Renal cortex interstitium (tissue), 11 donors: ENCODE measurements at regions not wholly inside any gene's neighbourhood (a gene's known extent, or its start where the extent isn't known, plus 50 kb on each side); places are given as distances from the start of the nearest gene placed in this dataset.

Experiments
- DNase-seq, 11 donors: peaks; one replicate each; pipeline ENCODE4 v3.0.0-alpha.2; 2013; ENCODE audit warnings: low read depth in 9 of 11, low spot score in 4 of 11; ENCODE audit errors: extremely low read depth in 1 of 11

- no peak for DNase-seq
Measured at GRCh38 chr9:86771420-86771819, 175.9 kb downstream of the GAS1 start.

- no peak for DNase-seq
Measured at GRCh38 chr9:86768709-86769108, 178.6 kb downstream of the GAS1 start.

- no peak for DNase-seq
Measured at GRCh38 chr9:86768020-86768419, 179.3 kb downstream of the GAS1 start.

- no peak for DNase-seq
Measured at GRCh38 chr9:86767373-86767772, 179.9 kb downstream of the GAS1 start.

- no peak for DNase-seq
Measured at GRCh38 chr9:86766912-86767311, 180.4 kb downstream of the GAS1 start.

GRCh38 chr9:86766511-86766910, 180.8 kb downstream of the GAS1 start:
- no peak for DNase-seq

- peak in 1 of 11 donors; percentile 18 for DNase-seq
Measured at GRCh38 chr9:86765746-86766430, 181.4 kb downstream of the GAS1 start.

GRCh38 chr9:86764671-86765343, 182.5 kb downstream of the GAS1 start:
- DNase-seq: no peak

GRCh38 chr9:86764221-86764624, 183.1 kb downstream of the GAS1 start:
- DNase-seq: no peak

GRCh38 chr9:86763791-86764190, 183.5 kb downstream of the GAS1 start:
- DNase-seq: no peak

- DNase-seq: no peak
Measured at GRCh38 chr9:86757382-86757720, 190.0 kb downstream of the GAS1 start.

GRCh38 chr9:86756576-86757381, 190.5 kb downstream of the GAS1 start:
- DNase-seq: no peak

- no peak for DNase-seq
Measured at GRCh38 chr9:86755561-86755941, 191.8 kb downstream of the GAS1 start.

- no peak for DNase-seq
Measured at GRCh38 chr9:86754581-86755560, 192.4 kb downstream of the GAS1 start.

- DNase-seq: no peak
Measured at GRCh38 chr9:86753836-86754235, 193.5 kb downstream of the GAS1 start.

GRCh38 chr9:86752733-86753132, 194.6 kb downstream of the GAS1 start:
- DNase-seq: no peak

GRCh38 chr9:86751956-86752355, 195.3 kb downstream of the GAS1 start:
- no peak for DNase-seq

GRCh38 chr9:86751207-86751606, 196.1 kb downstream of the GAS1 start:
- no peak for DNase-seq

- no peak for DNase-seq
Measured at GRCh38 chr9:86749894-86750255, 197.4 kb downstream of the GAS1 start.
